ENCODE measurements at regions not wholly inside any gene's neighbourhood (a gene's known extent, or its start where the extent isn't known, plus 50 kb on each side); places are given as distances from the start of the nearest gene placed in this dataset.

DNA sequence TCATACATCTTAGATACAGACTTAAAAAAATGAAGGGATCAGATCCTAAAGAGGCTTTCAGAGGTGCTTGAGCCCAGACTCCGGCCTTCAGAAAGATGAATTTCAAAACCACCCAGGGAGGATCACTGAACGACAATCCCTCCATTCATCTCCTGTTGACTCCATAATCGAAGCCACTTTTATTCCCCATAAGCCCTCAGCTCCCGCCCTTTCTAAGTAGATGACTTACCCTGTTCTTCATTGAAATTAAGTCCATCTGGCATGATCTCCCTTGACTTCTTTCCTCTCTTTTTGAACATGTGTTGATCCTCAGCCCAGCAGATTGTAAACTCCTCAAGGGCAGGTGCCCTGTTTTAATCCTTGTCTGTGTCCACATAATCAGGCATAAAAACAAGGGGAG, 50.8 kb upstream of the ASTN2 start:
- no peak for DNase-seq (ENCODE audit: low read depth in 1 of 2, low spot score in 1 of 2)
- in situ Hi-C loops (cut with HindIII; ENCODE audit: low pct_unique_long_range_greater_than_20kb, low sequenced_read_pairs), result no loop called here
- TF ChIP-seq JUND (IDR thresholded peaks at IDR 0.05; ENCODE audit: low read depth), result no peak

- no peak for DNase-seq (ENCODE audit: low read depth in 1 of 2, low spot score in 1 of 2)
- in situ Hi-C loops (cut with HindIII; ENCODE audit: low pct_unique_long_range_greater_than_20kb, low sequenced_read_pairs), result no loop called here
- TF ChIP-seq JUND (IDR thresholded peaks at IDR 0.05; ENCODE audit: low read depth), result no peak
Measured at GRCh38 chr9:117464941-117465616, 50.2 kb upstream of the ASTN2 start.

Data from T47D (cell line).